Breast epithelium (tissue), 4 donors: ENCODE measurements at regions not wholly inside any gene's neighbourhood (a gene's known extent, or its start where the extent isn't known, plus 50 kb on each side); places are given as distances from the start of the nearest gene placed in this dataset.

ENCODE experiments used
- DNase-seq, 2 donors: peaks; one replicate each; pipeline ENCODE4 v3.0.0-alpha.2; 2019; ENCODE audit warnings: low spot score in 2 of 2
- H3K27ac ChIP-seq, 2 donors: fragments of 200-600 bp; sonication (generic) in 1 of 2; one replicate each; pipeline ENCODE4 v1.5.1; 2016 to 2019; ENCODE audit warnings: mild to moderate bottlenecking in 1 of 2
- H3K27me3 ChIP-seq, 2 donors: fragments of 200-600 bp; sonication (generic) in 1 of 2; one replicate each; pipeline versions ENCODE4 v1.5.1 to v1.6.0; 2017 to 2019; ENCODE audit warnings: control low read depth in 1 of 2, mild to moderate bottlenecking in 1 of 2
- H3K36me3 ChIP-seq: fragments of 200-600 bp; one replicate; pipeline ENCODE4 v1.5.1; 2019
- H3K4me1 ChIP-seq, 2 donors: fragments of 200-600 bp; sonication (generic); one replicate each; pipeline ENCODE4 v1.5.1; 2016 to 2019; ENCODE audit warnings: control low read depth in 1 of 2
- H3K4me3 ChIP-seq, 3 donors: fragments of 200-600 bp; sonication (generic); 1 replicate in 2 of 3; 2 replicates in 1 of 3; pipeline ENCODE4 v1.5.1; 2016 to 2019; ENCODE audit warnings: mild to moderate bottlenecking in 3 of 3, moderate library complexity in 2 of 3
- H3K9me3 ChIP-seq, 2 donors: fragments of 200-600 bp; sonication (generic) in 1 of 2; one replicate each; pipeline ENCODE4 v1.5.1; 2016 to 2019; ENCODE audit warnings: control low read depth in 1 of 2
- CTCF ChIP-seq, 3 donors: fragments of 450-650 bp; IDR thresholded peaks; one replicate each; pipeline ENCODE4 v1.5.1; 2016 to 2017; ENCODE audit warnings: antibody characterized with exemption in 3 of 3, mild to moderate bottlenecking in 3 of 3, moderate library complexity in 3 of 3
- POLR2A ChIP-seq: fragments of 450-650 bp; IDR thresholded peaks from one replicate; pipeline ENCODE4 v1.6.1; 2016; ENCODE audit warnings: antibody characterized with exemption, mild to moderate bottlenecking, moderate library complexity
- POLR2AphosphoS5 ChIP-seq, 3 donors: sonication (generic); formaldehyde crosslinking; IDR thresholded peaks; one replicate each; pipeline ENCODE4 v1.6.1; 2017; ENCODE audit warnings: antibody characterized with exemption in 3 of 3
- intact Hi-C: fragments of 100-400 bp; cut with DNase I; formaldehyde crosslinking; loops from one replicate; pipeline ENCODE4 v1.15.1; 2023; ENCODE audit warnings: low total_unique reads

DNA sequence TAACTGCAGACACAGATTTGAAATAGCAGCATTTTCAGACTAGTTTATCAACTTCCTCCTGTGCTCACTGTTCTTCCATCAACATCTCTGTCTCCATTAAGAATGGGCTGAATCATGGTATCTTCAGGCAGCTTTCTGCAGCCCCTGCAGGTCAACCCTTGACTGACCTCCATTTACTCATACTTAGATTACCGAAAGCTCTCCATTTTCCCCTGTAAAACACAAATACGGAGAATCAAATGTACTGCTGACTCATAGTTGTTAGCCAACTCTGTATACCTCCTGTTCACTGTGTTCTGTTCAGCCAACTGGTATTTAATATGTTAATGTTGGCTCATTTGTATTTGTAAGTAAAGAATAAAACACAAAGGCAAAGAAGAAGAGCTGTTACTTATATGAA lies 364.0 kb downstream of the CASP12 start:
- no peak overlapping the region for H3K27ac ChIP-seq
- intact Hi-C loops: no loop called here
- TF ChIP-seq POLR2AphosphoS5 (IDR thresholded peaks at IDR 0.05) (no peak), POLR2A (no peak), CTCF (IDR thresholded peaks at IDR 0.05) (no peak)
- no peaks in the 10 kb centered on the region for H3K4me1 ChIP-seq
- DNase-seq: no peak
- H3K27me3 ChIP-seq: no peaks in the 10 kb centered on the region
- no peak overlapping the region for H3K4me3 ChIP-seq
- H3K36me3 ChIP-seq: no peaks in the 10 kb centered on the region
- no peaks in the 10 kb centered on the region for H3K9me3 ChIP-seq

- TF ChIP-seq CTCF (IDR thresholded peaks at IDR 0.05): no peak
- TF ChIP-seq POLR2AphosphoS5 (IDR thresholded peaks at IDR 0.05): no peak
- no peak for TF ChIP-seq POLR2A
- H3K4me3 ChIP-seq: no peak overlapping the region
- H3K27me3 ChIP-seq: no peaks in the 10 kb centered on the region
- no peaks in the 10 kb centered on the region for H3K36me3 ChIP-seq
- intact Hi-C loops: no loop called here
- H3K4me1 ChIP-seq: no peaks in the 10 kb centered on the region
- H3K27ac ChIP-seq: no peak overlapping the region
- no peak for DNase-seq
- H3K9me3 ChIP-seq: no peaks in the 10 kb centered on the region
Observed at GRCh38 chr11:104531894-104532293, 366.4 kb downstream of the CASP12 start.

DNA sequence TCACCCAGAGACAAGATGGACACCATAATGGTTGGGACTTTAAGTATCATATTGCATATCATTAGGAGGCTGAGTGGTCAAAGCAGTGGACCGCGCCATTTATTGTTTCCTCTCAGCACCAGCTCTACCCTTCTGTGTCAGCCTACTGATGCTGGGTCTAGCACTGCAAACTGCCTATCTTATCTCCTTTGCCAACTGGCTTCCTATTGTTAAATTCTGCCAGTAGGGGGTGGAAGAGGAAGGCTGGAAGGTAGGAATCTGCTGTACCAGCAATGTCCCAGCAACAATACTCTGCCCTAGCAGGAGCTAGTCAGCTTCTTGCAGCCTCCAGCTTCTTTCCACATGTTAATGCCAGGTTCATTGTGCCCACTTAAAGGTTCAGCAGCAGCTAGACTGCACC lies 367.1 kb upstream of the PDGFD start:
- H3K27me3 ChIP-seq: no peaks in the 10 kb centered on the region
- no peaks in the 10 kb centered on the region for H3K9me3 ChIP-seq
- no peak overlapping the region for H3K27ac ChIP-seq
- intact Hi-C loops: no loop called here
- H3K36me3 ChIP-seq: no peaks in the 10 kb centered on the region
- no peaks in the 10 kb centered on the region for H3K4me1 ChIP-seq
- DNase-seq: no peak
- TF ChIP-seq POLR2A: no peak
- TF ChIP-seq POLR2AphosphoS5 (IDR thresholded peaks at IDR 0.05): no peak
- no peak for TF ChIP-seq CTCF (IDR thresholded peaks at IDR 0.05)
- H3K4me3 ChIP-seq: no peak overlapping the region

GRCh38 chr11:104529906-104530305 lies 366.0 kb upstream of the PDGFD start:
- H3K27me3 ChIP-seq: no peaks in the 10 kb centered on the region
- H3K4me3 ChIP-seq: no peak overlapping the region
- H3K27ac ChIP-seq: no peak overlapping the region
- intact Hi-C loops: no loop called here
- DNase-seq: no peak
- H3K36me3 ChIP-seq: no peaks in the 10 kb centered on the region
- TF ChIP-seq CTCF (IDR thresholded peaks at IDR 0.05) (no peak), POLR2AphosphoS5 (IDR thresholded peaks at IDR 0.05) (no peak), POLR2A (no peak)
- no peaks in the 10 kb centered on the region for H3K4me1 ChIP-seq
- H3K9me3 ChIP-seq: no peaks in the 10 kb centered on the region

DNA sequence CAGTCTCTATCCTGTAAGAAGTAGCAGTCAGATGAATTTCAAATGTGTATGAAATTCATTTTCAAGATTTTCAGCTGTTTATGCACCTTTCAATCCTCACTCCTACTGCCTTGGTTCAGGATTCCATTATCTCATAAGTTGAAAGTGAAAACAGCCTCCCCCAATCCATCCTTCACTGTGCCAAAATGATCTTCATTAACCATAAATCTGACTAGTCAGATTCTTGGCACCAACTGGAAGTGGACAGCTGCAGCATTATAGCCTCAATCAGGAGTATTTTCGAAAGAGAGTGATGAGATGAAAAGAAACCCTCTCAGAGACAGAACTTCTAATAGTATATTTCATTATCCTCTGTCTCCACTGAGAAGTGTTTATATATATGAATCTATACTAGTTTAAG lies 365.3 kb upstream of the PDGFD start:
- H3K27ac ChIP-seq: no peak overlapping the region
- intact Hi-C loops: no loop called here
- H3K9me3 ChIP-seq: no peaks in the 10 kb centered on the region
- no peak overlapping the region for H3K4me3 ChIP-seq
- no peaks in the 10 kb centered on the region for H3K36me3 ChIP-seq
- no peaks in the 10 kb centered on the region for H3K27me3 ChIP-seq
- no peak for DNase-seq
- H3K4me1 ChIP-seq: no peaks in the 10 kb centered on the region
- TF ChIP-seq POLR2AphosphoS5 (IDR thresholded peaks at IDR 0.05): no peak
- no peak for TF ChIP-seq CTCF (IDR thresholded peaks at IDR 0.05)
- TF ChIP-seq POLR2A: no peak
